K562 (cell line): ENCODE measurements at regions not wholly inside any gene's neighbourhood (a gene's known extent, or its start where the extent isn't known, plus 50 kb on each side); places are given as distances from the start of the nearest gene placed in this dataset.

Experiments used
- E2F3 ChIP-seq: fragments of 250-450 bp; sonication (Bioruptor Pico); IDR thresholded peaks from 2 replicates; pipeline ENCODE4 v1.4.0; 2020; ENCODE audit warnings: mild to moderate bottlenecking
- EHMT2 ChIP-seq: fragments of 450-650 bp; IDR thresholded peaks from 2 replicates; pipeline ENCODE4 v1.6.1; 2018; ENCODE audit warnings: antibody characterized with exemption
- ETV1 ChIP-seq: fragments of 450-650 bp; conservative IDR thresholded peaks from 2 replicates; pipeline ENCODE4 v1.6.1; 2016; ENCODE audit warnings: missing genetic modification characterization, control low read depth, low read depth, missing compliant biosample characterization
- FOSL1 ChIP-seq: fragments of 200-800 bp; sonication (Bioruptor generic); conservative IDR thresholded peaks from 2 replicates; pipeline ENCODE4 v1.6.1; 2016; ENCODE audit warnings: missing genetic modification characterization, missing compliant biosample characterization
- FOXM1 ChIP-seq, 2 experiments: fragments of 450-650 bp in 1 of 2; sonication (generic) in 1 of 2; formaldehyde crosslinking in 1 of 2; IDR thresholded peaks; 2 replicates each; pipeline versions ENCODE4 v1.6.1 to v1.9.0; 2017 to 2022; ENCODE audit warnings: low read depth in 2 of 2, mild to moderate bottlenecking in 2 of 2, missing genetic modification reagents in 1 of 2, moderate library complexity in 1 of 2
- HDAC2 ChIP-seq: fragments of 450-650 bp; IDR thresholded peaks from 2 replicates; pipeline ENCODE4 v1.6.1; 2016; ENCODE audit warnings: mild to moderate bottlenecking
- HMBOX1 ChIP-seq: sonication (generic); IDR thresholded peaks from 2 replicates; pipeline ENCODE4 v1.6.1; 2016
- MAZ ChIP-seq, 2 experiments: fragments of 450-650 bp in 1 of 2; sonication (generic) in 1 of 2; formaldehyde crosslinking; IDR thresholded peaks in 1 of 2; conservative IDR thresholded peaks in 1 of 2; 2 replicates each; pipeline versions ENCODE4 v1.4.0 to v1.5.0; 2020; ENCODE audit warnings: mild to moderate bottlenecking in 1 of 2, missing genetic modification reagents in 1 of 2
- MEIS2 ChIP-seq: fragments of 450-650 bp; IDR thresholded peaks from 2 replicates; pipeline ENCODE4 v1.6.1; 2014; ENCODE audit warnings: mild to moderate bottlenecking; ENCODE audit not compliant: partially characterized antibody
- PBX2 ChIP-seq, 2 experiments: IDR thresholded peaks in 1 of 2; conservative IDR thresholded peaks in 1 of 2; 2 replicates each; pipeline ENCODE4 v1.6.1; 2016; ENCODE audit warnings: low read depth in 2 of 2, mild to moderate bottlenecking in 1 of 2, missing compliant biosample characterization in 1 of 2, missing genetic modification characterization in 1 of 2, moderate library complexity in 1 of 2
- RBM34 ChIP-seq: fragments of 200-400 bp; formaldehyde crosslinking; IDR thresholded peaks from 2 replicates; pipeline ENCODE4 v1.6.1; 2018; ENCODE audit warnings: low read length, borderline replicate concordance; ENCODE audit not compliant: insufficient read depth
- RFX7 ChIP-seq: fragments of 250-450 bp; sonication (Bioruptor Pico); IDR thresholded peaks from 2 replicates; pipeline ENCODE4 v1.5.1; 2021; ENCODE audit warnings: mild to moderate bottlenecking
- SETDB1 ChIP-seq: IDR thresholded peaks from one replicate; pipeline ENCODE4 v1.6.1; 2012; ENCODE audit warnings: low read length, control low read depth, inconsistent platforms
- SMARCA4 ChIP-seq: fragments of 450-650 bp; IDR thresholded peaks from 2 replicates; pipeline ENCODE4 v1.6.1; 2016
- SP1 ChIP-seq: sonication (generic); formaldehyde crosslinking; IDR thresholded peaks from 2 replicates; pipeline ENCODE4 v1.8.1; 2022; ENCODE audit warnings: mild to moderate bottlenecking, missing genetic modification reagents
- ZBTB33 ChIP-seq: sonication (generic); formaldehyde crosslinking; IDR thresholded peaks from 2 replicates; pipeline ENCODE4 v1.8.1; 2023; ENCODE audit warnings: mild to moderate bottlenecking, missing genetic modification reagents
- ZNF12 ChIP-seq: sonication (generic); formaldehyde crosslinking; IDR thresholded peaks from 2 replicates; pipeline ENCODE4 v1.4.0; 2020; ENCODE audit warnings: mild to moderate bottlenecking, missing genetic modification reagents
- ZNF316 ChIP-seq: fragments of 450-650 bp; IDR thresholded peaks from 2 replicates; pipeline ENCODE4 v1.6.1; 2016
- ZNF398 ChIP-seq: fragments of 250-450 bp; sonication (Bioruptor Pico); IDR thresholded peaks from 2 replicates; pipeline ENCODE4 v1.8.0; 2021; ENCODE audit warnings: moderate library complexity, mild to moderate bottlenecking, inconsistent platforms
- ZNF408 ChIP-seq: fragments of 250-450 bp; sonication (Bioruptor Pico); IDR thresholded peaks from 2 replicates; pipeline ENCODE4 v1.4.0; 2020; ENCODE audit warnings: low read depth, mild to moderate bottlenecking, moderate library complexity

- no peak for TF ChIP-seq ZNF408 (CRISPR knock-in tag)
- TF ChIP-seq E2F3 (CRISPR knock-in tag): 0 out of 2 replicates have a peak, but pooled peaks have one; percentile 25
- no peak; the same call in 1 of the 2 replicates for TF ChIP-seq FOXM1 (IDR thresholded peaks at IDR 0.05; ENCODE audit: low read depth)
- TF ChIP-seq FOXM1 (CRISPR knock-in tag; IDR thresholded peaks at IDR 0.05; ENCODE audit: low read depth): no peak
- no peak for TF ChIP-seq SETDB1
- no peak; the same call in 1 of the 2 replicates for TF ChIP-seq HDAC2
- no peak for TF ChIP-seq EHMT2
- no peak for TF ChIP-seq MAZ (CRISPR knock-in tag; conservative IDR thresholded peaks at IDR 0.05 in 1 of 2, IDR thresholded peaks at IDR 0.05 in 1 of 2)
- TF ChIP-seq ETV1 (tag): peak; percentile 56
- no peak for TF ChIP-seq ZNF12 (CRISPR knock-in tag)
- TF ChIP-seq PBX2 (CRISPR knock-in tag; IDR thresholded peaks at IDR 0.05; ENCODE audit: low read depth): no peak
- TF ChIP-seq PBX2 (tag; conservative IDR thresholded peaks at IDR 0.05; ENCODE audit: low read depth): peak; percentile 37; the same call in 1 of the 2 replicates
- TF ChIP-seq ZBTB33: no peak
- TF ChIP-seq MEIS2: peak; percentile 87
- TF ChIP-seq ZNF316: no peak
- peak; percentile 26; the same call in 1 of the 2 replicates for TF ChIP-seq FOSL1 (tag)
- no peak for TF ChIP-seq RFX7 (CRISPR knock-in tag)
- no peak for TF ChIP-seq RBM34
- TF ChIP-seq SP1: no peak
- no peak for TF ChIP-seq ZNF398
- peak; percentile 85 for TF ChIP-seq SMARCA4
- TF ChIP-seq HMBOX1: no peak; the same call in 1 of the 2 replicates
Measured at GRCh38 chr3:193800138-193801043, 207.4 kb downstream of the OPA1 start (continued).
